ENCODE measurements at regions not wholly inside any gene's neighbourhood (a gene's known extent, or its start where the extent isn't known, plus 50 kb on each side); places are given as distances from the start of the nearest gene placed in this dataset.

DNA sequence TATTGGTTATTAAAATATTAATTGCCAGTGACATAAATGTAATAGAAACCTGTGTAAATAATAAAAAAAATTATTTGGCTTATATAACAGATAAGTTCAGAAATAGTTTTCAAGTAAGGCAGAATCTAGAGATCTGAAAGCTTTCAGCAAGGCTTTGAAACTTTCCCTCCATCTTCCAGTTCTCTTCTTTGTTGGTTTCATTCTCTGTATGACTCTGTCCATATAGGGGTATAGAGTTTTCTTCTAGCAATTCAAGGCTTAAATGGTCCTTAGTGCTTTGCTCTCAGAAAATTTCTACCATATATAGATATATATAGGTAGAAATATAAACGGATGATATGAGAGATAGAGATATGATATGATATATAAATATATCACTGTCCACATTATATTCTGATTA is 160.5 kb upstream of the GABRA2 start:
- TF ChIP-seq, protein P1, sequence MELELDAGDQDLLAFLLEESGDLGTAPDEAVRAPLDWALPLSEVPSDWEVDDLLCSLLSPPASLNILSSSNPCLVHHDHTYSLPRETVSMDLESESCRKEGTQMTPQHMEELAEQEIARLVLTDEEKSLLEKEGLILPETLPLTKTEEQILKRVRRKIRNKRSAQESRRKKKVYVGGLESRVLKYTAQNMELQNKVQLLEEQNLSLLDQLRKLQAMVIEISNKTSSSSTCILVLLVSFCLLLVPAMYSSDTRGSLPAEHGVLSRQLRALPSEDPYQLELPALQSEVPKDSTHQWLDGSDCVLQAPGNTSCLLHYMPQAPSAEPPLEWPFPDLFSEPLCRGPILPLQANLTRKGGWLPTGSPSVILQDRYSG (tag; conservative IDR thresholded peaks at IDR 0.05; ENCODE audit: low read depth), result no peak
- TF ChIP-seq RBM14 (IDR thresholded peaks at IDR 0.05; ENCODE audit: borderline replicate concordance, insufficient read depth, low read depth, low read length), result no peak
